HEK293T (cell line): ENCODE measurements at regions not wholly inside any gene's neighbourhood (a gene's known extent, or its start where the extent isn't known, plus 50 kb on each side); places are given as distances from the start of the nearest gene placed in this dataset.

Experiments used
- CTCF ChIA-PET: fragments of 350-600 bp; formaldehyde crosslinking; extraction: SDS; loops from one replicate; lab custom pipeline; 2021; ENCODE audit warnings: antibody characterized with exemption, inconsistent platforms; lab: Yijun Ruan, JAX
- POLR2A ChIA-PET: fragments of 350-600 bp; formaldehyde crosslinking; extraction: SDS; loops from one replicate; lab custom pipeline; 2020; ENCODE audit warnings: antibody characterized with exemption, inconsistent platforms; lab: Yijun Ruan, JAX
- DNase-seq: peaks from one replicate; pipeline ENCODE4 v3.0.0; 2012; ENCODE audit warnings: mixed read lengths; ENCODE audit errors: extremely low spot score
- ARNT ChIP-seq: fragments of 450-650 bp; IDR thresholded peaks from 2 replicates; pipeline ENCODE4 v1.6.1; 2017; ENCODE audit warnings: mild to moderate bottlenecking
- BHLHE40 ChIP-seq: fragments of 450-650 bp; IDR thresholded peaks from 2 replicates; pipeline ENCODE4 v1.6.1; 2016; ENCODE audit warnings: mild to moderate bottlenecking, moderate library complexity, borderline replicate concordance
- CTBP1 ChIP-seq: fragments of 450-650 bp; IDR thresholded peaks from 2 replicates; pipeline ENCODE4 v1.6.1; 2016; ENCODE audit warnings: borderline replicate concordance
- ELF4 ChIP-seq: fragments of 450-650 bp; IDR thresholded peaks from 2 replicates; pipeline ENCODE4 v1.6.1; 2017; ENCODE audit warnings: antibody characterized with exemption
- FOXA1 ChIP-seq: fragments of 450-650 bp; IDR thresholded peaks from 2 replicates; pipeline ENCODE4 v1.6.1; 2016; ENCODE audit warnings: mild to moderate bottlenecking
- FOXK2 ChIP-seq: fragments of 450-650 bp; IDR thresholded peaks from 2 replicates; pipeline ENCODE4 v1.6.1; 2016; ENCODE audit warnings: mild to moderate bottlenecking
- FOXM1 ChIP-seq: fragments of 450-650 bp; IDR thresholded peaks from 2 replicates; pipeline ENCODE4 v1.6.1; 2017; ENCODE audit warnings: mild to moderate bottlenecking, borderline replicate concordance
- HDGF ChIP-seq: fragments of 450-650 bp; IDR thresholded peaks from 2 replicates; pipeline ENCODE4 v1.6.1; 2017; ENCODE audit warnings: antibody characterized with exemption, borderline replicate concordance
- L3MBTL2 ChIP-seq: fragments of 450-650 bp; conservative IDR thresholded peaks from 2 replicates; pipeline ENCODE4 v1.6.1; 2016; ENCODE audit warnings: mild to moderate bottlenecking
- LEF1 ChIP-seq: fragments of 450-650 bp; IDR thresholded peaks from 2 replicates; pipeline ENCODE4 v1.6.1; 2017; ENCODE audit warnings: mild to moderate bottlenecking, borderline replicate concordance
- NFRKB ChIP-seq: fragments of 450-650 bp; IDR thresholded peaks from 2 replicates; pipeline ENCODE4 v1.6.1; 2016; ENCODE audit warnings: mild to moderate bottlenecking, moderate library complexity
- PKNOX1 ChIP-seq: fragments of 450-650 bp; IDR thresholded peaks from 2 replicates; pipeline ENCODE4 v1.6.1; 2016
- SP1 ChIP-seq: fragments of 450-650 bp; IDR thresholded peaks from 2 replicates; pipeline ENCODE4 v1.6.1; 2017
- SUZ12 ChIP-seq: fragments of 450-650 bp; IDR thresholded peaks from 2 replicates; pipeline ENCODE4 v1.6.1; 2016; ENCODE audit warnings: mild to moderate bottlenecking
- TARDBP ChIP-seq: fragments of 450-650 bp; IDR thresholded peaks from 2 replicates; pipeline ENCODE4 v1.6.1; 2016
- ZNF384 ChIP-seq: fragments of 450-650 bp; IDR thresholded peaks from 2 replicates; pipeline ENCODE4 v1.6.1; 2016

- TF ChIP-seq FOXM1 (no peak), ELF4 (no peak), FOXK2 (no peak)
- DNase-seq: no peak
- POLR2A ChIA-PET: no interaction called here
- CTCF ChIA-PET: no interaction called here
Measured at GRCh38 chr22:34966980-34967565, 98.9 kb upstream of the ISX start.

- POLR2A ChIA-PET: no interaction called here
- CTCF ChIA-PET: no interaction called here
- no peak for TF ChIP-seq FOXA1
- TF ChIP-seq ARNT: no peak
- TF ChIP-seq FOXK2: no peak
- no peak for TF ChIP-seq FOXM1
- no peak for TF ChIP-seq HDGF
- TF ChIP-seq TARDBP: no peak
- no peak for TF ChIP-seq CTBP1
- no peak for TF ChIP-seq L3MBTL2
- no peak for TF ChIP-seq ZNF384
- no peak for TF ChIP-seq SUZ12
- TF ChIP-seq LEF1: no peak
- no peak for TF ChIP-seq BHLHE40
- no peak for TF ChIP-seq PKNOX1
- no peak for TF ChIP-seq ELF4
- TF ChIP-seq NFRKB: no peak
- TF ChIP-seq SP1: no peak
- DNase-seq: no peak
Measured at GRCh38 chr22:34969001-34969790, 96.8 kb upstream of the ISX start.

- ChIA-PET CTCF (no interaction called here), POLR2A (no interaction called here)
- DNase-seq: no peak
- TF ChIP-seq CTBP1: no peak
- TF ChIP-seq FOXM1: no peak
- no peak for TF ChIP-seq FOXA1
- TF ChIP-seq SUZ12: no peak
- TF ChIP-seq PKNOX1: no peak
- no peak for TF ChIP-seq ZNF384
- no peak for TF ChIP-seq SP1
- no peak for TF ChIP-seq L3MBTL2
- TF ChIP-seq FOXK2: no peak
- no peak for TF ChIP-seq TARDBP
- TF ChIP-seq HDGF: no peak
- TF ChIP-seq NFRKB: no peak
- TF ChIP-seq BHLHE40: no peak
- no peak for TF ChIP-seq LEF1
- no peak for TF ChIP-seq ELF4
Measured at GRCh38 chr22:34971456-34971855, 94.5 kb upstream of the ISX start.

GRCh38 chr22:34972191-34972897, 93.6 kb upstream of the ISX start:
- CTCF ChIA-PET: no interaction called here
- no peak for DNase-seq
- POLR2A ChIA-PET: no interaction called here
- no peak for TF ChIP-seq ZNF384
- no peak for TF ChIP-seq TARDBP
- TF ChIP-seq FOXA1: no peak
- no peak for TF ChIP-seq BHLHE40
- no peak for TF ChIP-seq LEF1
- TF ChIP-seq PKNOX1: no peak
- no peak for TF ChIP-seq SP1
- no peak for TF ChIP-seq ELF4
- TF ChIP-seq HDGF: no peak
- TF ChIP-seq CTBP1: no peak
- TF ChIP-seq SUZ12: no peak
- TF ChIP-seq FOXM1: no peak

GRCh38 chr22:34973016-34973415, 92.9 kb upstream of the ISX start:
- ChIA-PET CTCF (no interaction called here), POLR2A (no interaction called here)
- DNase-seq: no peak
- no peak for TF ChIP-seq FOXA1
- TF ChIP-seq LEF1: no peak
- no peak for TF ChIP-seq FOXK2
- no peak for TF ChIP-seq ZNF384
- no peak for TF ChIP-seq ARNT
- no peak for TF ChIP-seq CTBP1
- no peak for TF ChIP-seq HDGF

GRCh38 chr22:34973926-34974325, 92.0 kb upstream of the ISX start:
- no peak for DNase-seq
- CTCF ChIA-PET: no interaction called here
- TF ChIP-seq FOXK2 (no peak), BHLHE40 (no peak), SP1 (no peak), PKNOX1 (no peak), CTBP1 (no peak), ZNF384 (no peak), L3MBTL2 (no peak), HDGF (no peak), TARDBP (no peak), ARNT (no peak), FOXM1 (no peak), LEF1 (no peak), FOXA1 (no peak), NFRKB (no peak), SUZ12 (no peak)
- POLR2A ChIA-PET: no interaction called here
